ENCODE measurements at regions not wholly inside any gene's neighbourhood (a gene's known extent, or its start where the extent isn't known, plus 50 kb on each side); places are given as distances from the start of the nearest gene placed in this dataset.

- no peak overlapping the region for H3K9ac ChIP-seq (ENCODE audit: low read depth, low read length)
- ChIA-PET CTCF (no interaction called here), POLR2A (ENCODE audit: unreplicated experiment) (no interaction called here)
- H3K56ac ChIP-seq (ENCODE audit: extremely low read depth, insufficient read depth, low read length) = no peak overlapping the region
- H3K4me3 ChIP-seq (ENCODE audit: insufficient read depth, low read depth, low read length) = no peak overlapping the region
- no peak overlapping the region for H3K14ac ChIP-seq (replicated peaks; ENCODE audit: low read depth, low read length)
- H2BK20ac ChIP-seq (ENCODE audit: low read depth, low read length) = peak overlapping the region; percentile 23; the same call in 1 of the 2 replicates
- no peak overlapping the region for H2AFZ ChIP-seq (replicated peaks; ENCODE audit: low read length, poor library complexity)
- H2BK5ac ChIP-seq (ENCODE audit: low read depth, low read length, poor library complexity, severe bottlenecking) = peak overlapping the region; percentile 5
- H3K27ac ChIP-seq (ENCODE audit: insufficient read depth, low read length) = no peak overlapping the region
- H2AK5ac ChIP-seq (ENCODE audit: low read depth, low read length) = no peak overlapping the region
- peak overlapping the region; percentile 6; the same call in 1 of the 2 replicates for H4K5ac ChIP-seq (ENCODE audit: low read depth, low read length)
- BruUV-seq (replicated peaks) = no TSS peak
- intact Hi-C loops (cut with micrococcal nuclease) = no loop called here
- H2BK15ac ChIP-seq (ENCODE audit: low read depth, low read length) = no peak overlapping the region
- dilution Hi-C loops (cut with HindIII; ENCODE audit: low sequenced_read_pairs, unreplicated experiment) = no loop called here
- H4K20me1 ChIP-seq (ENCODE audit: insufficient read depth, low read length) = no peaks in the 10 kb centered on the region
- H3K36me3 ChIP-seq (ENCODE audit: control insufficient read depth, insufficient read depth, low read length) = no peaks in the 10 kb centered on the region
- no peak overlapping the region for H2BK120ac ChIP-seq (ENCODE audit: low read depth, low read length)
- peak overlapping the region; percentile 68 for H3K18ac ChIP-seq (ENCODE audit: low read depth, low read length)
- H3K4ac ChIP-seq (ENCODE audit: low read depth, low read length) = no peak overlapping the region
- DNase-seq (no peak), ATAC-seq (ENCODE audit: low read depth) (no peak)
- TF ChIP-seq BHLHE40 (IDR thresholded peaks at IDR 0.05; ENCODE audit: low read depth, low read length) (no peak), RCOR1 (IDR thresholded peaks at IDR 0.05; ENCODE audit: insufficient replicate concordance, low read length) (no peak), MAZ (IDR thresholded peaks at IDR 0.05; ENCODE audit: borderline replicate concordance, low read depth, low read length) (no peak), ELK1 (IDR thresholded peaks at IDR 0.05; ENCODE audit: borderline replicate concordance, low read depth, low read length) (no peak), USF2 (IDR thresholded peaks at IDR 0.05; ENCODE audit: low read depth, low read length) (no peak)
- WGBS, 2 experiments (ENCODE audit: extremely low coverage in 2 of 2, insufficient read length in 1 of 2) = no CpG with 5 or more reads among the region's 1 CpG
- no peak overlapping the region for H4K91ac ChIP-seq (ENCODE audit: insufficient read depth, low read depth, low read length)
- no peak overlapping the region for H3K4me2 ChIP-seq (ENCODE audit: low read depth, low read length)
- H3K79me1 ChIP-seq (ENCODE audit: low read depth in 1 of 2, low read length in 2 of 2) = no peaks in the 10 kb centered on the region
- in situ Hi-C loops (cut with MboI; ENCODE audit: low sequenced_read_pairs) = no loop called here
- no peak overlapping the region for H3K23ac ChIP-seq (ENCODE audit: low read depth, low read length)
- H3K4me1 ChIP-seq (ENCODE audit: control insufficient read depth, insufficient read depth, low read length) = peaks cover 6% of the 10 kb centered on the region
- H3K27me3 ChIP-seq (ENCODE audit: control insufficient read depth, insufficient read depth, low read length) = no peaks in the 10 kb centered on the region
- H3K9me3 ChIP-seq (ENCODE audit: control insufficient read depth, insufficient read depth, low read length) = 0 out of 2 replicates have a peak, but pooled peaks cover 3% of the 10 kb centered on the region
- H2AK9ac ChIP-seq (replicated peaks; ENCODE audit: low read depth, low read length, poor library complexity) = no peak overlapping the region
- H4K8ac ChIP-seq (ENCODE audit: low read depth in 2 of 2, low read length in 2 of 2) = peak overlapping the region in 1 of 2 experiments; percentile 7; a peak in 1 of 4 replicates
- H3K9me1 ChIP-seq (ENCODE audit: insufficient read depth, low read length) = peaks cover 4% of the 10 kb centered on the region; the same call in 1 of the 2 replicates
Observed at GRCh38 chr16:66083171-66083570, 283.3 kb upstream of the CDH5 start.
